HepG2 (cell line): ENCODE measurements at regions not wholly inside any gene's neighbourhood (a gene's known extent, or its start where the extent isn't known, plus 50 kb on each side); places are given as distances from the start of the nearest gene placed in this dataset.
A peak's percentile ranks its signal among the peaks of the same experiment; 100 is the strongest.

Experiments
- ARID3A ChIP-seq: IDR thresholded peaks from 2 replicates; pipeline ENCODE4 v1.6.1; 2012; ENCODE audit warnings: low read depth, low read length, improper control_type of control experiment
- ATF7 ChIP-seq, 2 experiments: fragments of 450-650 bp in 1 of 2; sonication (generic) in 1 of 2; formaldehyde crosslinking in 1 of 2; IDR thresholded peaks; 2 replicates each; pipeline versions ENCODE4 v1.4.0 to v1.6.1; 2016 to 2020; ENCODE audit warnings: antibody characterized with exemption in 1 of 2, mild to moderate bottlenecking in 1 of 2, missing genetic modification reagents in 1 of 2
- ELF1 ChIP-seq: sonication (generic); formaldehyde crosslinking; IDR thresholded peaks from 2 replicates; pipeline ENCODE4 v1.4.0; 2020; ENCODE audit warnings: missing genetic modification reagents
- FOXM1 ChIP-seq: sonication (generic); formaldehyde crosslinking; IDR thresholded peaks from 2 replicates; pipeline ENCODE4 v1.5.0; 2020; ENCODE audit warnings: missing genetic modification reagents
- MAX ChIP-seq: IDR thresholded peaks from 2 replicates; pipeline ENCODE4 v1.6.1; 2012; ENCODE audit warnings: inconsistent platforms
- PTBP1 ChIP-seq: fragments of 200-400 bp; formaldehyde crosslinking; IDR thresholded peaks from 2 replicates; pipeline ENCODE4 v1.6.1; 2018; ENCODE audit warnings: low read length, low read depth; ENCODE audit not compliant: poor library complexity, severe bottlenecking
- SKIL ChIP-seq: sonication (generic); formaldehyde crosslinking; IDR thresholded peaks from 2 replicates; pipeline ENCODE4 v1.8.0; 2022; ENCODE audit warnings: missing genetic modification reagents, mild to moderate bottlenecking, moderate library complexity, borderline replicate concordance
- TCF7 ChIP-seq: sonication (generic); IDR thresholded peaks from 2 replicates; pipeline ENCODE4 v1.6.1; 2016; ENCODE audit warnings: antibody characterized with exemption, low read depth
- ZBTB25 ChIP-seq: IDR thresholded peaks from 2 replicates; pipeline ENCODE4 v1.6.1; 2018; ENCODE audit warnings: missing genetic modification reagents
- ZFYVE20 ChIP-seq: sonication (generic); formaldehyde crosslinking; IDR thresholded peaks from 2 replicates; pipeline ENCODE4 v1.8.0; 2023; ENCODE audit warnings: low read depth, mild to moderate bottlenecking, moderate library complexity, missing genetic modification reagents, borderline replicate concordance
- ZNF460 ChIP-seq: sonication (generic); formaldehyde crosslinking; IDR thresholded peaks from 2 replicates; pipeline ENCODE4 v1.5.1; 2020; ENCODE audit warnings: missing genetic modification reagents, mild to moderate bottlenecking, borderline replicate concordance
- ZNF510 ChIP-seq: sonication (generic); formaldehyde crosslinking; IDR thresholded peaks from 2 replicates; pipeline ENCODE4 v1.4.0; 2020; ENCODE audit warnings: low read depth, mild to moderate bottlenecking, missing genetic modification reagents
- TF ChIP-seq, protein P1 (sequence below): sonication (generic); formaldehyde crosslinking; IDR thresholded peaks from 2 replicates; pipeline ENCODE4 v1.4.0; 2020; ENCODE audit warnings: missing genetic modification reagents, borderline replicate concordance
- TF ChIP-seq, protein P2 (sequence below): sonication (generic); formaldehyde crosslinking; IDR thresholded peaks from 2 replicates; pipeline ENCODE4 v1.5.0; 2020; ENCODE audit warnings: mild to moderate bottlenecking, missing genetic modification reagents, moderate library complexity

DNA sequence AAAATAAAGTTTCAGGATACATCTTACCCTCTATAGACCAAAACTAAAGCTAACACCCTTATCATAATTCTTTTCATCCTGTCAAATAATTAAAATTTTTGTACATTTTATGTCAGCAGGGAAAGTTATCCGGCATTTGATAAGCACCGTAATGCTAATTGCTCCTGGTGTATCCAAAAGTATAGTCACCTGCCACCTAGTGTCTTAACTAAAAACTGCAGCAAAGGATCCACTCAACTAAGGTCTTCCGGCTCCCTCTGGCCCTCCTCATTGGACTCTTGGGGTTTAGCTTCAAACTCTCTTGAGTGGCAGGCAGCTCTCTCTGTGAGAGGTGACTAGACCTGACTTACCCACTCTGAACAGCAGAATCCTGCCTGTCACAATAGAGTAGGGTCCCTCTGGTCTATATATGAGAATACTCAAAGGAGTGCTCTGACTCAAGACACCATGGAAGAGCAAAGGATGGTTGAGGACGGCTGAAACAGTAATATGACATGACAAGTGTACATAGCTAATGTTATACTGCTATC, 60.4 kb upstream of the CAST start (continued):
- TF ChIP-seq, protein P1, sequence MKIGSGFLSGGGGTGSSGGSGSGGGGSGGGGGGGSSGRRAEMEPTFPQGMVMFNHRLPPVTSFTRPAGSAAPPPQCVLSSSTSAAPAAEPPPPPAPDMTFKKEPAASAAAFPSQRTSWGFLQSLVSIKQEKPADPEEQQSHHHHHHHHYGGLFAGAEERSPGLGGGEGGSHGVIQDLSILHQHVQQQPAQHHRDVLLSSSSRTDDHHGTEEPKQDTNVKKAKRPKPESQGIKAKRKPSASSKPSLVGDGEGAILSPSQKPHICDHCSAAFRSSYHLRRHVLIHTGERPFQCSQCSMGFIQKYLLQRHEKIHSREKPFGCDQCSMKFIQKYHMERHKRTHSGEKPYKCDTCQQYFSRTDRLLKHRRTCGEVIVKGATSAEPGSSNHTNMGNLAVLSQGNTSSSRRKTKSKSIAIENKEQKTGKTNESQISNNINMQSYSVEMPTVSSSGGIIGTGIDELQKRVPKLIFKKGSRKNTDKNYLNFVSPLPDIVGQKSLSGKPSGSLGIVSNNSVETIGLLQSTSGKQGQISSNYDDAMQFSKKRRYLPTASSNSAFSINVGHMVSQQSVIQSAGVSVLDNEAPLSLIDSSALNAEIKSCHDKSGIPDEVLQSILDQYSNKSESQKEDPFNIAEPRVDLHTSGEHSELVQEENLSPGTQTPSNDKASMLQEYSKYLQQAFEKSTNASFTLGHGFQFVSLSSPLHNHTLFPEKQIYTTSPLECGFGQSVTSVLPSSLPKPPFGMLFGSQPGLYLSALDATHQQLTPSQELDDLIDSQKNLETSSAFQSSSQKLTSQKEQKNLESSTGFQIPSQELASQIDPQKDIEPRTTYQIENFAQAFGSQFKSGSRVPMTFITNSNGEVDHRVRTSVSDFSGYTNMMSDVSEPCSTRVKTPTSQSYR (CRISPR knock-in tag) = no peak
- TF ChIP-seq ZNF460 (CRISPR knock-in tag) (no peak), ATF7 (IDR thresholded peaks at IDR 0.05) (no peak), ATF7 (CRISPR knock-in tag; IDR thresholded peaks at IDR 0.05) (no peak), ZFYVE20 (CRISPR knock-in tag) (no peak), MAX (no peak), PTBP1 (no peak), ARID3A (peak; percentile 26; the same call in 1 of the 2 replicates), ZBTB25 (no peak), ELF1 (CRISPR knock-in tag) (no peak), ZNF510 (CRISPR knock-in tag) (no peak), TCF7 (no peak), FOXM1 (CRISPR knock-in tag) (no peak), SKIL (CRISPR knock-in tag) (no peak)
- TF ChIP-seq, protein P2, sequence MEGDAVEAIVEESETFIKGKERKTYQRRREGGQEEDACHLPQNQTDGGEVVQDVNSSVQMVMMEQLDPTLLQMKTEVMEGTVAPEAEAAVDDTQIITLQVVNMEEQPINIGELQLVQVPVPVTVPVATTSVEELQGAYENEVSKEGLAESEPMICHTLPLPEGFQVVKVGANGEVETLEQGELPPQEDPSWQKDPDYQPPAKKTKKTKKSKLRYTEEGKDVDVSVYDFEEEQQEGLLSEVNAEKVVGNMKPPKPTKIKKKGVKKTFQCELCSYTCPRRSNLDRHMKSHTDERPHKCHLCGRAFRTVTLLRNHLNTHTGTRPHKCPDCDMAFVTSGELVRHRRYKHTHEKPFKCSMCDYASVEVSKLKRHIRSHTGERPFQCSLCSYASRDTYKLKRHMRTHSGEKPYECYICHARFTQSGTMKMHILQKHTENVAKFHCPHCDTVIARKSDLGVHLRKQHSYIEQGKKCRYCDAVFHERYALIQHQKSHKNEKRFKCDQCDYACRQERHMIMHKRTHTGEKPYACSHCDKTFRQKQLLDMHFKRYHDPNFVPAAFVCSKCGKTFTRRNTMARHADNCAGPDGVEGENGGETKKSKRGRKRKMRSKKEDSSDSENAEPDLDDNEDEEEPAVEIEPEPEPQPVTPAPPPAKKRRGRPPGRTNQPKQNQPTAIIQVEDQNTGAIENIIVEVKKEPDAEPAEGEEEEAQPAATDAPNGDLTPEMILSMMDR = peak; percentile 76
